Adipocyte (in vitro differentiated cells): ENCODE measurements at regions not wholly inside any gene's neighbourhood (a gene's known extent, or its start where the extent isn't known, plus 50 kb on each side); places are given as distances from the start of the nearest gene placed in this dataset.

Experiments
- DNase-seq: peaks from one replicate; pipeline ENCODE4 v3.0.0-alpha.2; 2015; ENCODE audit warnings: low read depth
- H3K27me3 ChIP-seq: replicated peaks from 2 replicates; pipeline ENCODE4 v1.7.0; 2013; ENCODE audit warnings: mild to moderate bottlenecking, low read length, moderate library complexity; ENCODE audit not compliant: control insufficient read depth, insufficient read depth
- H3K36me3 ChIP-seq: 2 replicates; pipeline ENCODE4 v1.7.0; 2013; ENCODE audit warnings: low read length, mild to moderate bottlenecking, moderate library complexity; ENCODE audit not compliant: control insufficient read depth, insufficient read depth, severe bottlenecking
- H3K4me1 ChIP-seq: 2 replicates; pipeline ENCODE4 v1.7.0; 2013; ENCODE audit warnings: mild to moderate bottlenecking, low read length, moderate library complexity; ENCODE audit not compliant: control insufficient read depth, insufficient read depth
- H3K4me3 ChIP-seq: 2 replicates; pipeline ENCODE4 v1.7.0; 2013; ENCODE audit warnings: mild to moderate bottlenecking, low read length, moderate library complexity
- H3K9ac ChIP-seq: 2 replicates; pipeline ENCODE4 v1.7.0; 2013; ENCODE audit warnings: mild to moderate bottlenecking, low read length, moderate library complexity
- H3K9me3 ChIP-seq: 2 replicates; pipeline ENCODE4 v1.7.0; 2013; ENCODE audit warnings: mild to moderate bottlenecking, low read length, moderate library complexity; ENCODE audit not compliant: control insufficient read depth

DNA sequence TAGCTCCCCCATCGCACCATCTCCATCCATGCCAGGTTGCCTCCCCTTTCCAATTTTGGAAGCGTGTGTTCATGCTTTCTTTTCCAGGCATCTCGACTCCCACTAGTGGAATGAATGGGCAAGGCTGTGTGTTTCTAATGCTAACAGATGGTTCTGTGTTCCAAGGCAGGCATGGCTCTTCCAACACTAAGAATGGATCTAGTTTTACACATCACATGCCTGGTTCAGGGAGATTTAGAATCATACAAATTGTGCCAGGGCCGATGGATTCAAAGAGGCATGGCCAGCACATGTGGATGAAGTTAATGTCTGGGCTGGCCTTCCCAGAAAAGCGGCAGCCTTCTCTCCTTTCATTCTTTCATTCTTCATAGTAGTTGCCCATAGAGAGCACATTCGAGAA lies 438.7 kb downstream of the PRDM2 start:
- Histone ChIP-seq H3K9me3 (no peaks in the 10 kb centered on the region), H3K9ac (no peak overlapping the region), H3K36me3 (no peaks in the 10 kb centered on the region), H3K4me1 (peaks cover 17% of the 10 kb centered on the region), H3K4me3 (no peak overlapping the region), H3K27me3 (peaks cover under 1% of the 10 kb centered on the region)
- DNase-seq = no peak

DNA sequence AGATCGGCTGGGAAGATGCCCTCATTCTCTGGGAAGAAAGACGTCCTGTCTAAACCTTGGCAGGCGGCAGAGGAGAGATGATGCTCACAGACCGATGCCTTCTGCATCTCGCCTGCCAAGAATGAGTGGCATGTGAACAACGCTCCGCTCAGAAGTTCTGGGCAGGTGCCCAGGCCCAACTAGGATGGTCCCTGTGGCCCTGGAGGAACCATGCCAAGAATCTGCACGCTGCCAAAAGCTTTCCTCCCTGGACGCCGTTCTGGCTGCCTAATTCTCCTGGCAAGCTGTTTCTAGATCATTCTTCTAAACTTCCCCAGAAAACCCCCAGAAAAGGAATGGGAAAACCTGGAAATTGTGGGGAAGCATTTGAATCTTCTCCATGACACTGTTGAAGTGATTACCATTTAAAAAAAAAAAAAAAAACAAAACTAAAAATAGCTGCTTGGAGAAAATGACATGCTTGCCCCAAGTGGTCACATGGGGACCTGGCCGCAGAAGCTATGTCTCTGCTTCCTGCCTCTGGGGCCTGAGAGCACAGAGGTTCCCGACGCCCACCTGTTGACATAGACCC lies 440.9 kb downstream of the PRDM2 start:
- DNase-seq = no peak
- Histone ChIP-seq H3K9me3 (no peaks in the 10 kb centered on the region), H3K4me1 (peaks cover 17% of the 10 kb centered on the region), H3K27me3 (no peaks in the 10 kb centered on the region), H3K36me3 (no peaks in the 10 kb centered on the region), H3K4me3 (peak overlapping the region; percentile 29), H3K9ac (peak overlapping the region; percentile 23)

DNA sequence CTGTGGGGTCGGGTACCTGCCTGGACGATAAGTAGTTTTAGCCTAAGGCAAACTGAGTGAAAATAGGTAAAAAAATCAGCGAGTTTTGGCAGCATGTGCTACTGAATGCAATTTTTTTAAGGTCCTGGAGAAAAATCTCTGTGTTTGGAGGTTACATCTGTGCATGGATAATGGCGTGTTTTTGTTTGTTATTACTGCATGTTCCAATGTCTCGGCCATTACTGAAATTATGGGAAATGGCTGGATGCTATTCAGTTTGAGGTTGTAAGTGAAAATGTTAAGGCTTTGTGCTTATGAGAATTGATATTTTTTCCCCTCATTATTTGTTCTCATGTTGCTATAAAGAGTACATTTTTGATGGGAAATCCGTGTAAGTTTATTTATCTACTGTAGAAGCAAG lies 441.7 kb downstream of the PRDM2 start:
- Histone ChIP-seq H3K4me3 (no peak overlapping the region), H3K27me3 (no peaks in the 10 kb centered on the region), H3K36me3 (no peaks in the 10 kb centered on the region), H3K9me3 (no peaks in the 10 kb centered on the region), H3K4me1 (peaks cover 17% of the 10 kb centered on the region), H3K9ac (peak overlapping the region; percentile 23)
- DNase-seq = no peak

DNA sequence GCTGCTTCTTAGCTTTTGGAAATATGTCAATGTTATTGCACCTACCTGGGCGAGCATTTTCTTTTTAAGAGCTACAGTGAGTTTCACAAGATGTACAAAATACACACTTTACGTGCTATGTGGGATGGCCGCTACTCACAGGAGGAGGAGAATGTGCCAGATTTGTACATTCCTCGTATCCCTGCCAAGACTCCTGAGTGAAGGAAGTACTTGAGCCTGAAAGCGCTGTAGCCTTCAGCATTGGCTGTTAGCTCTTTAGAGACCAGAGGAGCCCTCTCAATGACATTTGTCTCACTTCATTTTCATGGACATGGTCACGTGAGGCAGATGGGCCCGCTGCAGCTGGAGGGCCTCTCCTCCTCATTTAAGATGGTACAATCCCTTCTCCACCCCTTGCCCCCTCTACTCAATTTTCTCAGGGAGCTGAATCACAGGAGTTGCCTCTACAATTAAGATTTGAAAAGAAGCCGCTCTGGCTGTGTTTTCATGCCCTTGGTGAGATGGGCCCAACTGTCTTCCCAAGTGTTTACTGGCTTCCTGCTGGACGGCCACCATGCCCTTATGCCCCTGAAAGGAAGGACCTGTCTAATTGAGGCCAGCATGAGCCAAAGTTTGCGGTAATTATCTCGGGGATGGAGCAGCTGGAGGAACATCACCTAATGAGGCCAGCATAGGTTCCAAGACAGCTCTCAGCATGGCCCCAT lies 442.6 kb downstream of the PRDM2 start:
- no peak overlapping the region for H3K4me3 ChIP-seq
- peaks cover 17% of the 10 kb centered on the region for H3K4me1 ChIP-seq
- no peaks in the 10 kb centered on the region for H3K9me3 ChIP-seq
- no peaks in the 10 kb centered on the region for H3K27me3 ChIP-seq
- no peak for DNase-seq
- no peak overlapping the region for H3K9ac ChIP-seq
- H3K36me3 ChIP-seq = no peaks in the 10 kb centered on the region

DNA sequence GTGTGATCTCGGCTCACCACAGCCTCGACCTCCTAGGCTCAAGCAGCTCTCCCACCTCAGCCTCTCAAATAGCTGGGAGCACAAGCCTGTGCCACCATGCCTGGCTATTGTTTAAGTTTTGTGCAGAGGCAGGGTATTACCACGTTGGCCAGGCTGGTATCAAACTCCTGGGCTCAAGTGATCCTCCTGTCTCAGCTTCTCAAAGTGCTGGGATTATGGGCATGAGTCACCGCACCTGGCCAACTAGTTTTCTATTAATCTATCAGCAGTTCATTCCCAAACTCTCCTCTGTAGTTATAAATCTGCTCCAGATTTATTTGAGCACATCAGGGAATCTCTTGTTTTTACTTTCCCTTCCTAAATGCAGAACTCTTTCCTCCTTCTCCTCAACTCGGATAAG lies 443.8 kb downstream of the PRDM2 start:
- no peak overlapping the region for H3K9ac ChIP-seq
- no peaks in the 10 kb centered on the region for H3K36me3 ChIP-seq
- no peak overlapping the region for H3K4me3 ChIP-seq
- H3K27me3 ChIP-seq = no peaks in the 10 kb centered on the region
- H3K9me3 ChIP-seq = no peaks in the 10 kb centered on the region
- DNase-seq = no peak
- H3K4me1 ChIP-seq = peaks cover 11% of the 10 kb centered on the region

DNA sequence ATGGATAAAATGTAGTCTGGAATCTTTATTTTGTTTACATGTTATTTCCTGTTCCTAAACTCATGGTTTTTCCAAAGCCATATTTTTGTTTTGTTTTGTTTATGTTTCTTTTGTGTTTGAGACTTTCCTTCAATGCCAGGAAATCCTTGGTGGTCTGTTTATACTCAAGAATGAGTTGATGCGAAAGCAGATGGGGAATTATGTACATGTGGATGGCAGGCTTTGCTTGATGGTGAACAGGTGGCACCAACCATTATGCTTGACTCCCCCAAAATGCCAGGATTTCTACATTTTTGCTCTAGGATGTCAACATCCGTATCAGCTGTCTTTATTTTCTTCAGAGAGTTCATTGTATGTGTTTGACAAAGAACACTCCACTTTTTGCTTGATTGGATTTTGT lies 448.5 kb downstream of the PRDM2 start:
- Histone ChIP-seq H3K36me3 (no peaks in the 10 kb centered on the region), H3K9ac (no peak overlapping the region), H3K27me3 (no peaks in the 10 kb centered on the region), H3K4me1 (peaks cover 6% of the 10 kb centered on the region), H3K9me3 (no peaks in the 10 kb centered on the region), H3K4me3 (no peak overlapping the region)
- no peak for DNase-seq

DNA sequence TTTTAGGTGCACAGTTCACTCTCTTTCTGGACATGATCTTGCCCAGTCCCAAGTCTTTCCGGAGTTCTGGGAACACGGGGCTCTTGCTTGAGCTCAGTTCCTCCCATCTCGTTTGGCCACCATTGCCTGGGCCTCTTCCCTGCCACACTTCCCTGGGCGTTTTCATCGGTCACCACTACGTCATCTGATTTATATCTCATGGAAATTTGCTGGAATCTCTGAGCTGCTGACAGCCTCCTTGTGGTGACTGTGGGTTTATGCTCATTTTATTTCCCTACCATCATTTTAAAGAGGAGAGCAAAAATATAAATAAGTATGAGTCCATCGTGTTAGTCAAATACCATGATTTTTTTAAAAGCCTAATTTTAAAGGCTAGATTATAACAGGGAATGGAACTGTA lies 449.1 kb upstream of the KAZN start:
- H3K27me3 ChIP-seq = no peaks in the 10 kb centered on the region
- peaks cover 3% of the 10 kb centered on the region for H3K9me3 ChIP-seq
- no peak overlapping the region for H3K9ac ChIP-seq
- H3K36me3 ChIP-seq = no peaks in the 10 kb centered on the region
- DNase-seq = no peak
- H3K4me1 ChIP-seq = peaks cover 6% of the 10 kb centered on the region
- no peak overlapping the region for H3K4me3 ChIP-seq

DNA sequence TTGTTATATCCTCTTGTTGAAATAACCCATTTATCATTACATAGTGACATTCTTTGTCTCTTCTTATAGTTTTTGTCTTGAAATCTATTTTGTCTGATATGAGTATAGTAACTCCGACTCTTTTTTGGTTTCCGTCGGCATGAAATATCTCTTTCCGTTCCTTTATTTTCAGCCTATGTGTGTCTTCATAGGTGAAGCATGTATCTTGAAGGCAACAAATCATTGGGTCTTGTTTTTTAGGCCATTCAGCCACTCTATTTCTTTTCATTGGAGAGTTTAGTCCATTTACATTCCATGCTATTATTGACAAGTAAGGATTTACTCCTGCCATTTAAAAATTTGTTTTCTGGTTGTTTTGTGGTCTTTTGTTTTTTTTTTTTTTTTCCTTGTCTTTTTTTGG lies 441.9 kb upstream of the KAZN start:
- no peaks in the 10 kb centered on the region for H3K4me1 ChIP-seq
- no peak for DNase-seq
- no peaks in the 10 kb centered on the region for H3K36me3 ChIP-seq

DNA sequence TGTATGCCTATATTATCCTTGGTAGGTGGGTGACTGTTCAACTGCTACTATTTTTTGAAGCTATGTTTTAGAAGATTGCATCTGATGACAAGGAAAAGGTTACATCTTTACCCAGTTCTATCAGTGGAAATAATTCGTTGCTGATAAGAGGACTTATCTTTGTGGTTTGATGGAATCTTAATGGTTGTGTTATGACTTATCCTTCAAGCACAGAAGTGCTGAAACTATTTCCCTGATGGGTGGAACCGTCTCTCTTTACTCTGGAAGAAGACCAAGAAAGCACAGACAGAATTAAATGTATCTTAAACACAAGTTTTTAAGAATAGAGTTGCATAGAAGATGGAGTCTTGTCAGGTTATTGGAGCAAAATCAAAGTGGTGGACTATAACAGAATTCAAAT lies 437.7 kb upstream of the KAZN start:
- Histone ChIP-seq H3K4me3 (no peak overlapping the region), H3K9ac (no peak overlapping the region)
- no peak for DNase-seq

More for the DNA sequence above, 441.9 kb upstream of the KAZN start:
- Histone ChIP-seq H3K27me3 (no peaks in the 10 kb centered on the region), H3K4me3 (no peak overlapping the region), H3K9ac (no peak overlapping the region), H3K9me3 (peaks cover 46% of the 10 kb centered on the region)

DNA sequence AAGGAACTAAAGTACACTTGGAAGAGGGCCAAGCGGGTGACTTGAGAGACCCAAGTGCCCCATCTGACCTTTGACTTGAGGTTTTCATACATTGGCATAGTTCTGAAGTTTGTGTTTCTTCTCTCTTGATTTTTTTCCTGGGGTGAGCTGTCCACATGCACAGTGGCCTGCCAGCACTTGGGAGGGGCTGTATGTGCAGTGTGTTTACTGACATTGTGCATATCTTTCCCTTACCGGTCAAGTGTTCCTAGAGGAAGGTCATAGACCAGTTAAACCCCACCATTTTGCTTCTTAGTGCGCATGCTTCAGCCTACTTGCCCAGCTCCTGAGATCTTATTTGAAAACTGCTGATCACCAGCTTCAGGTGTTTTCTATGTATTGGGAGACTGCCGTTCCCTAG lies 435.2 kb upstream of the KAZN start:
- H3K9ac ChIP-seq = no peak overlapping the region
- peaks cover 10% of the 10 kb centered on the region for H3K9me3 ChIP-seq
- no peak for DNase-seq

More for the DNA sequence above, 437.7 kb upstream of the KAZN start:
- no peaks in the 10 kb centered on the region for H3K36me3 ChIP-seq
- H3K4me1 ChIP-seq = no peaks in the 10 kb centered on the region
- peaks cover 34% of the 10 kb centered on the region for H3K9me3 ChIP-seq
- H3K27me3 ChIP-seq = no peaks in the 10 kb centered on the region

DNA sequence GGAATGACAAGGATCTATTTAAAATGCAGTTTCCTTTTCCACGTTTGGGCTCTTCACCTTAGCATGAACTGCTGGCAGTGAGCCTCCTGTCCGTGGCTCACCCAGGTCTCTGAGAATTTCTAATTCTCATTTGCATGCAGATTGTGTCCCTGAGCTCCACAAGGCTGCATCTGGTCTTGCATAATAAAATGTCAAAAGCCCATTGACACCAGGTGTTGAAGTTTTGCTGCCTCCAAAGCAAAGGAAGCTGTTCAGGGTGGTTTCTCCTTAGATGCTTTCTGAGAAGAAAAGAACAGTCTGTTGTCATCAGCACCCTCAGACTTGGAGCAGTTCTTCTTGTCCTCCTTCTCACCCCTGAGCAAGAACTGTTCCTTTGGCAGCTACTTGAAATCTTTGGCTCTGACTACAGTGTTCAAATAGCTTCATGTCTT lies 433.1 kb upstream of the KAZN start:
- Histone ChIP-seq H3K9me3 (peaks cover 4% of the 10 kb centered on the region), H3K4me3 (no peak overlapping the region), H3K9ac (no peak overlapping the region), H3K36me3 (no peaks in the 10 kb centered on the region), H3K27me3 (no peaks in the 10 kb centered on the region), H3K4me1 (no peaks in the 10 kb centered on the region)
- no peak for DNase-seq

More for the DNA sequence above, 435.2 kb upstream of the KAZN start:
- no peaks in the 10 kb centered on the region for H3K4me1 ChIP-seq
- no peaks in the 10 kb centered on the region for H3K36me3 ChIP-seq
- no peak overlapping the region for H3K4me3 ChIP-seq
- H3K27me3 ChIP-seq = no peaks in the 10 kb centered on the region

DNA sequence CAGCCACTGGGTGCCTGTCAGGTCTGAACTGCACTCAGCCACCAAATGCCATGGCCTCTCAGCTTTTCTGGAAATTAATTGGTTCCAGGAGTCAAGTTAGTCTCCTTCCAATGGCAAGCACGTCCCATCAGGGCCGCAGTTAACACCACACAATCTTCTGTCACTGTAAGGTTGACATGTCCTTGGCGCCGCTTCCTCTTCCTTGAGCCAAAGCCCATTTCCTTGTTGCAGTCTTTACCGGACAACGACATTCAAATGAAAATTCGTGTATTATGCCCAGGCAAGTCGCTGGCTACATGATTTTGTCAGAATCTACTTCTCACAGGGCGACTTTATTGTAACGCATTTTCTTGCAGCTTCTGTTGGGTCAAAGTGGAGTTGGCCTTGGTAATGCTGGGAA lies 430.6 kb upstream of the KAZN start:
- Histone ChIP-seq H3K9me3 (peaks cover 4% of the 10 kb centered on the region), H3K36me3 (no peaks in the 10 kb centered on the region), H3K4me1 (no peaks in the 10 kb centered on the region), H3K4me3 (no peak overlapping the region), H3K9ac (no peak overlapping the region), H3K27me3 (no peaks in the 10 kb centered on the region)
- DNase-seq = no peak
